Panc1 (cell line): ENCODE measurements at regions not wholly inside any gene's neighbourhood (a gene's known extent, or its start where the extent isn't known, plus 50 kb on each side); places are given as distances from the start of the nearest gene placed in this dataset.

Experiments used
- ATAC-seq: fragments of 200-7000 bp; cut with Tn5 transposase; 2 replicates; pipeline ENCODE4 v1.9.1; 2020; ENCODE audit warnings: mild to moderate bottlenecking, moderate library complexity
- BruUV-seq: library from RNA; stranded (reverse); fragments of 400-500 nt; replicated peaks from 2 replicates; lab custom pipeline; 2021; lab: Mats Ljungman, UMichigan
- CTCF ChIA-PET: fragments of 300-600 bp; sonication (Branson Sonifier 250); formaldehyde crosslinking; loops from one replicate; lab custom pipeline; 2022; ENCODE audit warnings: antibody characterized with exemption; lab: Charles Lee
- POLR2A ChIA-PET: fragments of 300-600 bp; sonication (Branson Sonifier 250); formaldehyde crosslinking; loops from one replicate; lab custom pipeline; 2022; ENCODE audit warnings: antibody characterized with exemption; lab: Charles Lee
- DNase-seq: peaks from one replicate; pipeline ENCODE4 v3.0.0-alpha.2; 2010; ENCODE audit warnings: low read depth, low spot score
- H3K27ac ChIP-seq: 2 replicates; pipeline ENCODE4 v1.5.1; 2011; ENCODE audit warnings: mild to moderate bottlenecking, low read length, inconsistent platforms
- H3K27me3 ChIP-seq: fragments of 200-500 bp; sonication (Bioruptor generic); 2 replicates; pipeline ENCODE4 v1.6.0; 2014; ENCODE audit warnings: low read length, inconsistent platforms; ENCODE audit not compliant: control insufficient read depth, insufficient read depth
- H3K36me3 ChIP-seq: fragments of 200-500 bp; sonication (Bioruptor generic); 2 replicates; pipeline ENCODE4 v1.5.1; 2014; ENCODE audit warnings: inconsistent platforms, mild to moderate bottlenecking, low read length, moderate library complexity; ENCODE audit not compliant: control insufficient read depth, insufficient read depth
- H3K4me1 ChIP-seq: 2 replicates; pipeline ENCODE4 v1.5.1; 2011; ENCODE audit warnings: inconsistent platforms, mild to moderate bottlenecking, low read length, moderate library complexity; ENCODE audit not compliant: control insufficient read depth, insufficient read depth
- H3K4me3 ChIP-seq, 2 experiments: 2 replicates each; pipeline ENCODE4 v1.5.1; 2011 to 2012; ENCODE audit warnings: low read depth in 2 of 2, low read length in 2 of 2, mild to moderate bottlenecking in 2 of 2, inconsistent platforms in 1 of 2, moderate library complexity in 1 of 2
- H3K9me3 ChIP-seq: fragments of 200-500 bp; sonication (Bioruptor generic); 2 replicates; pipeline ENCODE4 v1.5.1; 2014; ENCODE audit warnings: low read depth, mild to moderate bottlenecking, inconsistent platforms, low read length, moderate library complexity; ENCODE audit not compliant: control insufficient read depth, insufficient read depth
- CTCF ChIP-seq: fragments of 450-650 bp; IDR thresholded peaks from 2 replicates; pipeline ENCODE4 v1.5.1; 2017; ENCODE audit warnings: mild to moderate bottlenecking
- POLR2AphosphoS5 ChIP-seq: IDR thresholded peaks from 2 replicates; pipeline ENCODE4 v1.6.1; 2012; ENCODE audit warnings: mild to moderate bottlenecking, low read depth, low read length, moderate library complexity
- REST ChIP-seq, 2 experiments: IDR thresholded peaks; 2 replicates each; pipeline ENCODE4 v1.6.1; 2011 to 2012; ENCODE audit warnings: low read depth in 2 of 2, control low read depth in 1 of 2, low read length in 1 of 2, mild to moderate bottlenecking in 1 of 2, moderate library complexity in 1 of 2; ENCODE audit not compliant: insufficient read depth in 1 of 2
- SIN3A ChIP-seq: IDR thresholded peaks from 2 replicates; pipeline ENCODE4 v1.6.1; 2012; ENCODE audit warnings: low read depth, mild to moderate bottlenecking, low read length, moderate library complexity, borderline replicate concordance; ENCODE audit not compliant: insufficient read depth
- TCF7L2 ChIP-seq: IDR thresholded peaks from 2 replicates; pipeline ENCODE4 v1.6.1; 2011; ENCODE audit warnings: mild to moderate bottlenecking, low read depth, low read length, inconsistent platforms
- in situ Hi-C: cut with HindIII; loops from 2 replicates; pipeline ENCODE4 v1.10.0; 2016; ENCODE audit warnings: low sequenced_read_pairs, low pct_unique_long_range_greater_than_20kb
- intact Hi-C: fragments of 100-400 bp; cut with micrococcal nuclease; formaldehyde crosslinking; loops from one replicate; pipeline ENCODE4 v1.10.0; 2022; ENCODE audit not compliant: unreplicated experiment

GRCh38 chr15:25065286-25065685, 110.5 kb downstream of the SNRPN start:
- in situ Hi-C loops: no loop called here
- ATAC-seq (no peak), DNase-seq (no peak)
- Histone ChIP-seq H3K27me3 (no peaks in the 10 kb centered on the region), H3K36me3 (no peaks in the 10 kb centered on the region), H3K4me3 (no peak overlapping the region), H3K4me1 (no peaks in the 10 kb centered on the region), H3K27ac (no peak overlapping the region), H3K9me3 (peaks cover 71% of the 10 kb centered on the region)
- BruUV-seq: no TSS peak
- POLR2A ChIA-PET: interaction anchor here (0.6 kb wide), 1 partner anchor 145 kb away, joined by 3 read pairs; no protein-coding TSS in a partner anchor
- CTCF ChIA-PET: no interaction called here
- no peak for TF ChIP-seq REST (IDR thresholded peaks at IDR 0.05; ENCODE audit: insufficient read depth in 1 of 2, low read depth in 2 of 2, low read length in 1 of 2)
- TF ChIP-seq POLR2AphosphoS5: no peak
- TF ChIP-seq TCF7L2: no peak
- TF ChIP-seq CTCF: no peak
- TF ChIP-seq SIN3A: no peak
- intact Hi-C loops: no loop called here

GRCh38 chr15:25065876-25066275, 111.1 kb downstream of the SNRPN start:
- Histone ChIP-seq H3K27ac (no peak overlapping the region), H3K4me3 (no peak overlapping the region), H3K4me1 (no peaks in the 10 kb centered on the region), H3K36me3 (peaks cover 2% of the 10 kb centered on the region; the same call in 1 of the 2 replicates), H3K27me3 (no peaks in the 10 kb centered on the region), H3K9me3 (peaks cover 72% of the 10 kb centered on the region)
- intact Hi-C loops: no loop called here
- POLR2A ChIA-PET: no interaction called here
- in situ Hi-C loops: no loop called here
- TF ChIP-seq POLR2AphosphoS5 (no peak), CTCF (no peak), REST (IDR thresholded peaks at IDR 0.05; ENCODE audit: insufficient read depth in 1 of 2, low read depth in 2 of 2, low read length in 1 of 2) (no peak), SIN3A (no peak)
- CTCF ChIA-PET: no interaction called here
- DNase-seq (no peak), ATAC-seq (no peak)
- no TSS peak for BruUV-seq
